LNCaP clone FGC (cell line): ENCODE measurements at regions not wholly inside any gene's neighbourhood (a gene's known extent, or its start where the extent isn't known, plus 50 kb on each side); places are given as distances from the start of the nearest gene placed in this dataset.

Experiments used
- DNase-seq: peaks from one replicate; pipeline ENCODE4 v3.0.0-alpha.2; 2011; ENCODE audit warnings: low read depth
- H3K4me3 ChIP-seq: 2 replicates; pipeline ENCODE4 v1.5.1; 2011; ENCODE audit warnings: mild to moderate bottlenecking, low read depth, low read length, control low read depth
- TF ChIP-seq, protein P1 (sequence below): IDR thresholded peaks from 2 replicates; pipeline ENCODE4 v1.5.1; 2012; ENCODE audit warnings: mild to moderate bottlenecking; ENCODE audit not compliant: control insufficient read depth, insufficient read depth; ENCODE audit errors: extremely low read depth

GRCh38 chr18:60563082-60563481 lies 190.5 kb upstream of the MC4R start:
- no peak for DNase-seq
- TF ChIP-seq, protein P1, sequence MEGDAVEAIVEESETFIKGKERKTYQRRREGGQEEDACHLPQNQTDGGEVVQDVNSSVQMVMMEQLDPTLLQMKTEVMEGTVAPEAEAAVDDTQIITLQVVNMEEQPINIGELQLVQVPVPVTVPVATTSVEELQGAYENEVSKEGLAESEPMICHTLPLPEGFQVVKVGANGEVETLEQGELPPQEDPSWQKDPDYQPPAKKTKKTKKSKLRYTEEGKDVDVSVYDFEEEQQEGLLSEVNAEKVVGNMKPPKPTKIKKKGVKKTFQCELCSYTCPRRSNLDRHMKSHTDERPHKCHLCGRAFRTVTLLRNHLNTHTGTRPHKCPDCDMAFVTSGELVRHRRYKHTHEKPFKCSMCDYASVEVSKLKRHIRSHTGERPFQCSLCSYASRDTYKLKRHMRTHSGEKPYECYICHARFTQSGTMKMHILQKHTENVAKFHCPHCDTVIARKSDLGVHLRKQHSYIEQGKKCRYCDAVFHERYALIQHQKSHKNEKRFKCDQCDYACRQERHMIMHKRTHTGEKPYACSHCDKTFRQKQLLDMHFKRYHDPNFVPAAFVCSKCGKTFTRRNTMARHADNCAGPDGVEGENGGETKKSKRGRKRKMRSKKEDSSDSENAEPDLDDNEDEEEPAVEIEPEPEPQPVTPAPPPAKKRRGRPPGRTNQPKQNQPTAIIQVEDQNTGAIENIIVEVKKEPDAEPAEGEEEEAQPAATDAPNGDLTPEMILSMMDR: no peak
- H3K4me3 ChIP-seq: no peak overlapping the region

- no peak for DNase-seq
- H3K4me3 ChIP-seq: no peak overlapping the region
- TF ChIP-seq, protein P1: no peak
These were observed 195.6 kb upstream of the MC4R start for GRCh38 chr18:60568220-60568619.

DNA sequence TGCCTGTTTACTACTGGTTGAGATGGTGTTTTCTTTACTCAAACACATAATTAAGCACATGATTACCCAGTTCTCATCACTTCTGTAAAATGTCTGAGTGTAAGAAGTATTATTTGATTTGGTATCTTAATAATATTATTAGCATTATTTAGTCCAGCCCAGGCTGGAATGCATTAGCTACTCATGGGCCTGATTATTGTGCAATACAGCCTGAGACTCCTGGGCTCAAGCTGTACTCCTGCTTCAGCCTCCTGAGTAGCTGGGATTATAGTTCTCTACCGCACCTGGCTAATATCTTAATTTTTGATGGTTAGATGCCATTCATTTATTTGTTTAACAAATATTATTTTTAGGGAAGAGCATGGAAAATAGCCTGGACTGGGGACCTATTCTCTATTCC lies 197.6 kb upstream of the MC4R start:
- TF ChIP-seq, protein P1: no peak
- DNase-seq: no peak
- H3K4me3 ChIP-seq: no peak overlapping the region

- no peak for DNase-seq
- TF ChIP-seq, protein P1: no peak
These were observed 204.9 kb upstream of the MC4R start for GRCh38 chr18:60577457-60577856.

GRCh38 chr18:60585670-60586069 lies 213.1 kb upstream of the MC4R start:
- no peak overlapping the region for H3K4me3 ChIP-seq
- TF ChIP-seq, protein P1: no peak
- DNase-seq: no peak

More at GRCh38 chr18:60577457-60577856, 204.9 kb upstream of the MC4R start:
- H3K4me3 ChIP-seq: no peak overlapping the region

GRCh38 chr18:60593249-60593648 lies 220.7 kb upstream of the MC4R start:
- TF ChIP-seq, protein P1: no peak
- DNase-seq: no peak
- no peak overlapping the region for H3K4me3 ChIP-seq

DNA sequence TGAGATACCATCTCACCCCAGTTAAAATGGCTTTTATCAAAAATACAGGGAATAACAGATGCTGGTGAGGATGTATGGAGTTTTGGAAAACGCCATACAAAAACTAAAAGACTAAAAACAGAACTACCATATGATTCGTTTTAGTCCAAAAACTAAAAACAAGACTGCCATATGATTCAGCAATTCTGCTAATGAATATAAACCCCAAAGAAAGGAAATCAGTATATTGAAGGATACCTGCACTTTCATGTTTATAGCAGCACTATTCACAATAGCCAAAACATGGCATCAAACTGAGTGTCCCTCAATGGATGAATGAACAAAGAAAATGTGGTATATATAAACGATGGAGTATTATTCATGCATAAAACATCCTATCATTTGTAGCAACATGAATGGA lies 224.4 kb upstream of the MC4R start:
- TF ChIP-seq, protein P1: no peak
- no peak overlapping the region for H3K4me3 ChIP-seq
- DNase-seq: no peak
